ENCODE measurements at regions not wholly inside any gene's neighbourhood (a gene's known extent, or its start where the extent isn't known, plus 50 kb on each side); places are given as distances from the start of the nearest gene placed in this dataset.
"Not testable (repeated sequence)": the region's sequence is repeated elsewhere in the genome, so short reads cannot be mapped to it uniquely, and the experiment has no call there.

DNA sequence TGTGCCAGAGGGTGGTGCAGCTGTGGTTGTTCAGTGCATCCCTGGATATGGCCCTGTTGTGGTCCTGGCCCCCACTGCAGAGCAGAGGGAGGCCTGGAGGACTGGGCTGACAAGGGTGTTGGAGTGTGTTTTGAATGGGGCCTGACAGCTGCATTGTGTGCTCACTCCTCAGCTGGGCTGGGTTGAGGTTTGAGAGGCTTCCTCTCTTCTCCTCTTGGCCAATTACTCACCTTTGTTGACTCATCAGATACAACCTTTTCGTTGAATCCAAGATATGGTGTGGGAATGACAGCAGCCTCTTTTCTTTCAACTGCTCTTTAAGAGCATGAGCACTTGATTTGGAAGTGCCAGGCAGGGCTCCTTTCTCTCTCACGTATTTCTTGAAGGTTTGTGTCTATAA lies 228.5 kb upstream of the COBL start:
- Histone ChIP-seq H3K9ac (ENCODE audit: low read length) (no peak overlapping the region), H3K4me2 (ENCODE audit: low read length) (no peak overlapping the region), H3K4me3 (ENCODE audit: low read depth, low read length, poor library complexity, severe bottlenecking) (no peak overlapping the region), H3K27ac (ENCODE audit: low read depth, low read length, poor library complexity, severe bottlenecking) (no peak overlapping the region), H3K27me3 (ENCODE audit: insufficient read depth, low read length) (no peaks in the 10 kb centered on the region), H3K79me2 (ENCODE audit: insufficient read depth, low read length) (no peaks in the 10 kb centered on the region), H3K36me3 (ENCODE audit: insufficient read depth, low read length) (no peaks in the 10 kb centered on the region), H2AFZ (ENCODE audit: low read length) (no peak overlapping the region), H4K20me1 (ENCODE audit: insufficient read depth, low read length) (no peaks in the 10 kb centered on the region), H3K4me1 (ENCODE audit: insufficient read depth, low read length, severe bottlenecking) (no peaks in the 10 kb centered on the region), H3K9me2 (ENCODE audit: low read depth, low read length) (no peaks in the 10 kb centered on the region), H3K9me3 (ENCODE audit: low read length) (no peaks in the 10 kb centered on the region), H3F3A (ENCODE audit: insufficient read depth, low read length) (no peaks in the 10 kb centered on the region)
- TF ChIP-seq, protein P1, sequence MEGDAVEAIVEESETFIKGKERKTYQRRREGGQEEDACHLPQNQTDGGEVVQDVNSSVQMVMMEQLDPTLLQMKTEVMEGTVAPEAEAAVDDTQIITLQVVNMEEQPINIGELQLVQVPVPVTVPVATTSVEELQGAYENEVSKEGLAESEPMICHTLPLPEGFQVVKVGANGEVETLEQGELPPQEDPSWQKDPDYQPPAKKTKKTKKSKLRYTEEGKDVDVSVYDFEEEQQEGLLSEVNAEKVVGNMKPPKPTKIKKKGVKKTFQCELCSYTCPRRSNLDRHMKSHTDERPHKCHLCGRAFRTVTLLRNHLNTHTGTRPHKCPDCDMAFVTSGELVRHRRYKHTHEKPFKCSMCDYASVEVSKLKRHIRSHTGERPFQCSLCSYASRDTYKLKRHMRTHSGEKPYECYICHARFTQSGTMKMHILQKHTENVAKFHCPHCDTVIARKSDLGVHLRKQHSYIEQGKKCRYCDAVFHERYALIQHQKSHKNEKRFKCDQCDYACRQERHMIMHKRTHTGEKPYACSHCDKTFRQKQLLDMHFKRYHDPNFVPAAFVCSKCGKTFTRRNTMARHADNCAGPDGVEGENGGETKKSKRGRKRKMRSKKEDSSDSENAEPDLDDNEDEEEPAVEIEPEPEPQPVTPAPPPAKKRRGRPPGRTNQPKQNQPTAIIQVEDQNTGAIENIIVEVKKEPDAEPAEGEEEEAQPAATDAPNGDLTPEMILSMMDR (IDR thresholded peaks at IDR 0.05; ENCODE audit: low read length): no peak
- TF ChIP-seq EZH2 (IDR thresholded peaks at IDR 0.05; ENCODE audit: borderline replicate concordance, low read length): no peak

DNA sequence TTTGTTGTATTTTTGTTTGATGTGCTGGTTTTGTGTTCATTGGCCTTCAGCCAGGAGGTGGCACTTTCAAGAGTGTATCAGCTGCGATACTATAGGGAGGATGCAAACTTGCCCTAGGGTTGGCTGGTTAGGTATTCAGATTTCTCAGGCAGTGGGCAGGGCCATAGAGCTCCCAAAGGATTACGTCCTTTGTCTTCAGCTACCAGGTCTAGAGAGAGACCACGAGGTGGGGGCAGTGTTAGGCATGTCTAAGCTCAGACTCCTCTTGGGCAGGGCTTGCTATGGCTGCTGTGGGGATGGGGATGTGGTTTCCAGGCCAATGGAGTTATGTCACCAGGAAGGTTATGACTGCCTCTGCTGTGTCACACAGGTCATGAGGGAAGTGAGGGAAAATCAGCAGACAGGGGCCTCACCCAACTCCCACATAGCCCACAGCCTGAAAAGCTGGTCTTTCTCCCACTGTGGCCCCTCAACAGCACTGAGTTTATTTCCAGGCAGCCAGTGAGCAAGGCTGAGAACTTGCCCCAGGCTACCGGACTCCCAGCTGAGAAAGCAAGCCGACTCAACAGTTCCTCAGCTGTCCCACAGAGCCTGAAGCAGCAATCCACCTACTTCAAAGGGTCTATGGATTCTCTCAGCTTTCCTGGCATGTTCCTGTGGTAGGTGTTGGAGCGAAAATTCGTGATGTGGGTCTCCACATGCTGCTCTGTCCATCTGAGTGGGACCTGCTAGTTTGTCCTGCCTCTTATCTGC lies 227.4 kb upstream of the COBL start:
- no peaks in the 10 kb centered on the region for H3K36me3 ChIP-seq (ENCODE audit: insufficient read depth, low read length)
- no peak for TF ChIP-seq EZH2 (IDR thresholded peaks at IDR 0.05; ENCODE audit: borderline replicate concordance, low read length)
- TF ChIP-seq, protein P1 (IDR thresholded peaks at IDR 0.05; ENCODE audit: low read length): no peak
- H2AFZ ChIP-seq (ENCODE audit: low read length): no peak overlapping the region
- no peaks in the 10 kb centered on the region for H3K4me1 ChIP-seq (ENCODE audit: insufficient read depth, low read length, severe bottlenecking)
- no peaks in the 10 kb centered on the region for H3K79me2 ChIP-seq (ENCODE audit: insufficient read depth, low read length)
- no peaks in the 10 kb centered on the region for H3F3A ChIP-seq (ENCODE audit: insufficient read depth, low read length)
- H3K9me2 ChIP-seq (ENCODE audit: low read depth, low read length): no peaks in the 10 kb centered on the region
- H4K20me1 ChIP-seq (ENCODE audit: insufficient read depth, low read length): no peaks in the 10 kb centered on the region
- H3K27ac ChIP-seq (ENCODE audit: low read depth, low read length, poor library complexity, severe bottlenecking): no peak overlapping the region
- no peak overlapping the region for H3K4me2 ChIP-seq (ENCODE audit: low read length)
- no peak overlapping the region for H3K4me3 ChIP-seq (ENCODE audit: low read depth, low read length, poor library complexity, severe bottlenecking)
- H3K9ac ChIP-seq (ENCODE audit: low read length): no peak overlapping the region
- H3K9me3 ChIP-seq (ENCODE audit: low read length): no peaks in the 10 kb centered on the region
- H3K27me3 ChIP-seq (ENCODE audit: insufficient read depth, low read length): no peaks in the 10 kb centered on the region

DNA sequence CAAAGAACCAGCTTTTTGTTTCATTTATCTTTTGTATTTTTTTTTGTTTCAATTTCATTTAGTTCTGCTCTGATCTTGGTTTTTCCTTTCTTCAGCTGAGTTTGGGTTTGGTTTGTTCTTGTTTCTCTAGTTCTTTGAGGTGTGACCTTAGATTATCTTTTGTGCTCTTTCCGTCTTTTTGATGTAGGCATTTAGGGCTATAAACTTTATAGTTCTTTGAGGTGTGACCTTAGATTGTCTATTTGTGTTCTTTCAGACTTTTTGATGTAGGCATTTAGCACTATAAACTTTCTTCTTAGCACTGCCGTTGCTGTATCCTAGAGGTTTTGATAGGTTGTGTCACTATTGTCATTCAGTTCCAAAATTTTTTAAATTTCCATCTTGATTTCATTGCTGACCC lies 224.3 kb upstream of the COBL start:
- H3K9ac ChIP-seq (ENCODE audit: low read length); H4K20me1 ChIP-seq (ENCODE audit: insufficient read depth, low read length); H3K27me3 ChIP-seq (ENCODE audit: insufficient read depth, low read length); H3K36me3 ChIP-seq (ENCODE audit: insufficient read depth, low read length); H3K9me2 ChIP-seq (ENCODE audit: low read depth, low read length); H3K79me2 ChIP-seq (ENCODE audit: insufficient read depth, low read length); H3K9me3 ChIP-seq (ENCODE audit: low read length); H3K4me2 ChIP-seq (ENCODE audit: low read length); H3F3A ChIP-seq (ENCODE audit: insufficient read depth, low read length); H3K4me3 ChIP-seq (ENCODE audit: low read depth, low read length, poor library complexity, severe bottlenecking); H2AFZ ChIP-seq (ENCODE audit: low read length); H3K27ac ChIP-seq (ENCODE audit: low read depth, low read length, poor library complexity, severe bottlenecking); H3K4me1 ChIP-seq (ENCODE audit: insufficient read depth, low read length, severe bottlenecking): not testable (repeated sequence)

DNA sequence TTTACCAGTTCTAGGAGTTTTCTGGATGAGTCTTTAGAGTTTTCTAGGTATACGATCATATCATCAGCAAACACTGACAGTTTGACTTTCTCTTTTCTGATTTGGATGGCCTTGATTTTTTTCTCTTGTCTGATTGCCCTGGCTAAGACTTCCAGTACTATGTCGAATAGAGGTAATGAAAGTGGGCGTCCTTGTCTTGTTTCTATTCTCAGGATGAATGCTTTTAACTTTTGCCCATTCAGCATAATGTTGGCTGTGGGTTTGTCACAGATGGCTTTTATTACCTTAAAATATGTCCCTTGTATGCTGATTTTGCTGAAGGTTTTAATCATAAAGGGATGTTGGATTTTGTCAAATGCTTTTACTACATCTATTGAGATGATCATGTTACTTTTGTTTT lies 223.2 kb upstream of the COBL start:
- H3K4me1 ChIP-seq (ENCODE audit: insufficient read depth, low read length, severe bottlenecking): no peaks in the 10 kb centered on the region
- no peaks in the 10 kb centered on the region for H3K36me3 ChIP-seq (ENCODE audit: insufficient read depth, low read length)
- no peaks in the 10 kb centered on the region for H3F3A ChIP-seq (ENCODE audit: insufficient read depth, low read length)
- no peak overlapping the region for H3K9ac ChIP-seq (ENCODE audit: low read length)
- H4K20me1 ChIP-seq (ENCODE audit: insufficient read depth, low read length): no peaks in the 10 kb centered on the region
- no peak overlapping the region for H3K4me3 ChIP-seq (ENCODE audit: low read depth, low read length, poor library complexity, severe bottlenecking)
- TF ChIP-seq, protein P1 (IDR thresholded peaks at IDR 0.05; ENCODE audit: low read length): no peak
- TF ChIP-seq EZH2 (IDR thresholded peaks at IDR 0.05; ENCODE audit: borderline replicate concordance, low read length): no peak
- no peaks in the 10 kb centered on the region for H3K9me2 ChIP-seq (ENCODE audit: low read depth, low read length)
- H3K4me2 ChIP-seq (ENCODE audit: low read length): no peak overlapping the region
- H3K9me3 ChIP-seq (ENCODE audit: low read length): no peaks in the 10 kb centered on the region
- H3K27me3 ChIP-seq (ENCODE audit: insufficient read depth, low read length): no peaks in the 10 kb centered on the region
- no peak overlapping the region for H2AFZ ChIP-seq (ENCODE audit: low read length)
- H3K79me2 ChIP-seq (ENCODE audit: insufficient read depth, low read length): no peaks in the 10 kb centered on the region
- H3K27ac ChIP-seq (ENCODE audit: low read depth, low read length, poor library complexity, severe bottlenecking): no peak overlapping the region

All from OCI-LY1 (cell line).